Retina (tissue), 1 donor: ENCODE measurements at regions not wholly inside any gene's neighbourhood (a gene's known extent, or its start where the extent isn't known, plus 50 kb on each side); places are given as distances from the start of the nearest gene placed in this dataset.
A peak's percentile ranks its signal among the peaks of the same experiment; 100 is the strongest.

Experiments
- DNase-seq: peaks from one replicate; pipeline ENCODE4 v3.0.0-alpha.2; 2016

GRCh38 chr5:155727512-155728145 lies 599.3 kb upstream of the SGCD start:
- DNase-seq, result peak; percentile 74

GRCh38 chr5:155728146-155728856 lies 598.7 kb upstream of the SGCD start:
- DNase-seq, result peak; percentile 91

DNA sequence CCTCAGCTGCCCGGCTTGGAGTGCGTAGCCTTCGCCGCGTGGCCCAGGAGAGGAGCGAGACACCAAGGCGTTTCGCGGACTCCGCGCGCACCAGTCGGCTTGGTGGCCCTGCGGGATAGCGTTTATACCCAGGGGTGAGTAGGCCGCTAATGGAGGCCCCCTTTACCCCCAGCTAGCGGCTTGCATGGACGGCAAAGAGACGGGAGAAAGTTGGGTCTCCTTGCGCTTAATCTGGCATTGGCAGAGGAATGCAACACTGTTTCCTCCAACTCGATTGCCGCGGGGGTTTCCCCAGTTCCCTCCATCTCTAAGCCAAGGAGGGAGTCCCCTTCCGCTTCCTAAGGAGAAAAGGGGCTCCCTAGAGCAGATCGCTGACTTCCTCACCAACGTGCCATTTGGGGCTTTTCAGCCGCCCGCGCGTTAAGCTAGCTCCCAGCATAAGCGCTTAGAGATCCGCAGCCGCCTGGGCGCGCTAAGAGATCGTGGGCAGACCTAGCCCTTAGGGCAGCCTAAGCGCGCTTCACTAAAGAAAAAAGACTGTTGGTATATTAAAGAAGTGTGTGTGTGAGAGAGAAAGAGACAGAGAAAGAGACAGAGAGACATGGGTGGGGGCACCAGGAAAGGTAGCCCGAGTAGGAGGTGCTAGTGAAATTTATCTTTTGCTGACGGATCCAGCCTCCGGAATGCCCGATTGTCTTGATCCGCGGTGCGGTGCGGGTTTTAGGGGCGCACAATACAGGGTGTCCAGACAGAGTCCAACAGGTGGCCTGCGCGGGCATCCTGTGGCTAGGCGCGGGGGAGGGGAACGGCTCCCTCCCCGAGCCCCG lies 597.9 kb upstream of the SGCD start:
- no peak for DNase-seq

DNA sequence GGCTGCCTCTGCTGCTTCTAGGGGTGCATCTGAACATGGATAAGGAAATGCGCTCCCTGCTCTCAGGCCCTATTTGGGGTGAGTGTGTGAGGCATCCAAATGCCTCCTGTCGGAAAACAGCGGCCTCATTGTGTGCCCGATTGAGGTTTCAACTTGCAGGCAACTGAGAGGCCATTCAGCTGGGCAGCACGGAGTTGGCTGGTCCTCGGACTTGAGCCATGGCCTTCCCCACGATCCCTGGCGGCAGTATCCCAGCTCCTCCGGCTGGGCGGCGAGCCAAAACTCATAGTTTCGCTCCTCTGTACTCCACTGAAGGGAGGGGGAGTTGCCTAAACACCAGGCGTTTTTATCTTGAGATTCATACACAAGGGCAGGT lies 597.3 kb upstream of the SGCD start:
- DNase-seq, result peak; percentile 55

DNA sequence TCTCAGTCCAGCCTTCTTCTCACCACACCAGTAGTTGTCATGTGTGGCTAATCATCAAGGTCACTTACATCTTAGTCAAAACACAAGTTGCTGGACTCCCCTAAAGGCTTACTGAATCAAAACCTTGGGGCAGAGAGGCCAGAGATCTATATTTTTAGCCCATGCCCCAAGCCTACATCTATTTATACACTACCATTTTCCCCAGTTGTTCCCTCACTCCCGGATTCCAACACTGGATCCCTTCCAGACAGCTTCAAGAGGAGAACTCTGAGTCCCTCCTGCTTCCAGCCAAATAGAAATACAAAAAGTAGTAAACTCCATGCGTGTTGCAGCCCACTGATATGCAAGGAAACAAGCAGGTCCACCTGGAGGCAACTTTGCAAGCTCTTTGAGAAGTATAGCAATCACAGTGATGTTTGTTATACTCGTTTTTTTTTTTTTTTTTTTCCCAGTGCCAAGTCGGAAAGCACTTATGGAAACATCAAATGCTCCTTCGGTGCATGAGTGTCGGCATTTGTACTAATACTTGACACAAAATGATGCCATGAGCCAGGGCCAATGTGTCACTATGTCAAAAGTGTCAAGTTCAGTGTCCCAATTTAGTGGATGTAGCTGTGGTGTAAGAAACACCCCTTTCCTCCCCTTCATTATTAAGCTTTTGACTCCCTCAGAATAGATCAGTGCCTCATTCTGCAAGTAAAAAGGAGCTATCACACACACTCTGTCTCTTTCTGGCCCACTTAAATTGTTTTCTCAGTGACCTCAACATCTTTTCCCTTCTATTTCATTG lies 594.2 kb upstream of the SGCD start:
- DNase-seq, result no peak

- DNase-seq, result no peak
These were observed 593.0 kb upstream of the SGCD start for GRCh38 chr5:155733935-155734334.

DNA sequence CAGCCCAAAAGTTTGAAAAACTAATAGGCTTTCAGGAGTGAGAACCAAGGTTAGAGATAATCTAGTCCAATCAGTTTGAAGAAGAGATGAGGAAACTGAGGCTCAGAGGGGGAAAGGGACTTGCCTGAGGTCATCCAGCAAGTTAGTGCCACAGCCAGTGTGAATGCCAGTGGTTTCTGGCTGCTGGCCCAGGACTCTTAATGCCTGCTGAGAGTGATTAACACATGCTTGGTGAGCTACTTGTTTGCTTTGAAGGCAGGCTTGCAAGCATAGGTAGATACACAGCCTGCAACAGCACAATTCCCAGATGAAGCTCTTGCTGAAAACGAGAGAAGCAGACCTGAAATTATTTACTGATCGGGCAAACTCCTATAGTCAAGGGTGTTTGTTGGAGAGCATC lies 591.6 kb upstream of the SGCD start:
- DNase-seq, result no peak

- DNase-seq, result no peak
These were observed 588.3 kb upstream of the SGCD start for GRCh38 chr5:155738616-155739015.

DNA sequence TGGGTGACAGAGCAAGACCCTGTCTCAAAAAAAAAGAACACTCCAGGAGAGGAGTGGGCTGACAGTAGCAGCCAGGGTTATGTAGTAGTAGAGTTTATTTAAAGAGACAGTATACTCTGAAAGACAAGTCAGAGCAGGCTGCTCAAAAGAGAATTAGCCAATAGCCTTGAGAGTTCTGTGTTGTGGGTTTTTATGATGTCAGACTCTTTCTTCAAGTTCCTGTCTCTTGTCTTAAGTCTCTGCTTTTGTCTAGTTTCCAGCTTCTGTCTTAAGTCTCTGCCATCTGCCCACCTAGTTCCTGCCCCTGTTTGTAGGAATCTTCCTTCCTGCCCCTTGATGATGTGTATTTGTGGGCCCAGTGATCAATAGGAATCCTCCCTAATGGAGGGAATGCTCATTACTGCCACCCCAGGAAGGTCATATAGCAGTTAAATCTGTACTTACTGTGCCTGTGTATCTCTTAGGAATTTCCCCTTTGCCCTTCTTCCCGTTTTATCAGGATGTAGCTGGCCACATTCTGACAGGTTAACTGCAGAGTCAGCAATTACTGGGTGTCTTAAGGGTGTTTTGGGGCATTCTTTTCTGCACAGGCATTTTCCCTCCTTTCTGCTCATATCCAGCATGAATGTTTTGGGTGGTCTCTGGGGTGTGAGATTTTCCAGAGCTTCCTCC lies 580.5 kb upstream of the SGCD start:
- DNase-seq, result no peak

- no peak for DNase-seq
These were observed 576.9 kb upstream of the SGCD start for GRCh38 chr5:155750101-155750500.

DNA sequence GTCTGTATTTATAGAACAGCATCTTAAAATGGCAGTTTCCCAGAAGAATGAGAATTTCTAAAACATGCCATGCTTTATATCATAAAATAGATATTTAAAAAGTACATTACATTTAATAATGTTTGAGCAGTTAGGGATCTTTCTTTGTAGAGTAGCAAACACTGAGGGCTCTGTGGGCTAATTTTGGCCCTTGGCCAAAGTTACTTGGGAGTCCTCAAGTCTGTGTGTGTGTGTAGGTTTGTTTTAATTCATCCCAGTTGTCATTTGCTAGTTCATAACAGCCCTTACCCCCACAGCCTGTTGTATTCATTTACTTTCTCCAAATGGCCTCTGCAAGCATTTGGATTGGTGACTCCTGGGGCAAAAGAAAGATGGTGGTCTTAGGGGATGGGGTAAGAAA lies 576.4 kb upstream of the SGCD start:
- DNase-seq, result no peak

- DNase-seq, result no peak
These were observed 572.9 kb upstream of the SGCD start for GRCh38 chr5:155753943-155754581.

DNA sequence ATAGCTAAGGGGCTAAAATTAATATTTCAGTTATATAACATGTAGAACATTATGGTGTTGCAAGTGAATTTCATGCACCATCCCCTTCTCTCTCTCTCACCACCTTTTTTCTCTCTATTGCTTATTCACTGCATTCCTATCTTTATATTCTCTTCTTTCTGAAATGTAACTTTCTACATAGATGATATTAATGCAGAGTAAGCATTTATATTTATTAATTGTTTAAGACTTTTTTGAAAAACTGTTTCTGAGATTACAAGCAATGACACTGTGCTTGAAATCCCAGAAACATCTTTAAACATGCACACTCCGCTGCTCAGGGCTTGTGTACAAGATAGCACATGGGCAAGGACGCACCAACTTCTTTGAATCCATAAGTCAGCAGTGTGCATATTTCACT lies 567.7 kb upstream of the SGCD start:
- no peak for DNase-seq

- no peak for DNase-seq
These were observed 567.0 kb upstream of the SGCD start for GRCh38 chr5:155759984-155760383.

DNA sequence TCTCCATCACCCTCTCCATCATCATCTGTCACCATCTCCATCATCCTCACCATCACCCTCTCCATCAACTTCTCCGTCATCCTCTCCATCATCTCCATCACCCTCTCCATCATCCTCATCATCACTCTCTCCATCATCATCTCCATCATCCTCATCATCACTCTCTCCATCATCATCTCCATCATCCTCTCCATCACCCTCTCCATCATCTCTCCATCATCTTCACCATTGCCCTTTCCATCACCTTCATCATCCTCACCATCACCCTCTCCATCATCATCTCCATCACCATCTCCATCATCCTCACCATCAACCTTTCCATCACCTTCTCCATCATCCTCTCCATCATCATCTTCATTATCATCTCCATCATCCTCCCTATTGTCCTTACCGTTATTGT lies 565.5 kb upstream of the SGCD start:
- DNase-seq, result no peak

GRCh38 chr5:155765715-155766114 lies 561.2 kb upstream of the SGCD start:
- DNase-seq, result no peak

- DNase-seq, result no peak
These were observed 559.5 kb upstream of the SGCD start for GRCh38 chr5:155767470-155767869.

GRCh38 chr5:155768332-155768731 lies 558.6 kb upstream of the SGCD start:
- DNase-seq, result no peak

DNA sequence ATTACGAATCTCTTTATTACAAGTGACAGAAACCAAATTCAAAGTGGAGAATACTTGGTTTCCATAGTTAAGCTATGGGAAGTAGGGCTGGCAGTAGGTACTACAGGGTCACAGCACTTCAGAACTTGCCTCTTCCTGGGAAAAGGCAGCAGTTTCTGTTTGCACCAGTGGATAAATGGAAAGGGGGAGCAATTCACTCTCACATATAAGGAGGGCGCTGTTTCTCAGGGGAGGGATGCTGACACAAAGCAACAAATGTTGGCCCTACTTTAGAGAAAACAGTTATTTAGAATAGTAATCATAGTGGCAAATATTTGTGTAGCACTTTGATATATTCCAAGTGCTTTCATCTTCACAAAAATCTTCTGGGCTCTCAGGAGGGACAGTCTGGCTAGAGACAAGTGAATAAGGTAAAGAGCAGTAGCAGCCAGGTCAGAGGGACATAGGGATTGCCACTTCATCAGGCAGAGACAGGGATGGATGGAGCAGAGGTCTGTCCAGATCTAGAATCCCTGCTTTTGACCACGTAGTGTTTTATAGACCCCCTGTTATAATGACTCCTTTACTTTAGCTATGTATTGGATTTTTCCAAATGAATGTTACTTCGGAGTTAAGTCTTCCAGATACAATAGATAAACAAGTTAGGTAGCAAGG lies 554.8 kb upstream of the SGCD start:
- DNase-seq, result no peak

DNA sequence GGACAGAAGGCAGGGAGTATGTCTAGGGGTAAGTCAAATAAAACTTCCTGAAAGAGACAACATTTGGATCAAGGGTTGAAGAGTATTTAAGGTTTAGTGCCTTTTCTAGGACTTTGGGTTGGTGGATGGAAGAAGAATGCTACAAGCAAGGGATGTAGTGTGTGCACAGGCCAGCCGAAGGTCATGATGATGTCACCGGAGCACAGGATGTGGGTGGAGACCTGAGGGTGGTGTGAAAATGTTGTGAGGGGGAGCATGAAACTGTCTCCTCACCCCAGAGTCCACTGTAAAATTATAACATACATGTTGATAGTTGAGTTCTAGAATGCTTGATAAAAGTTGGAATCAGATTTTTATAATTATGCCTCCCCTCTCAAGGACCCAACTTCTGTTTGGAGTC lies 553.3 kb upstream of the SGCD start:
- no peak for DNase-seq

DNA sequence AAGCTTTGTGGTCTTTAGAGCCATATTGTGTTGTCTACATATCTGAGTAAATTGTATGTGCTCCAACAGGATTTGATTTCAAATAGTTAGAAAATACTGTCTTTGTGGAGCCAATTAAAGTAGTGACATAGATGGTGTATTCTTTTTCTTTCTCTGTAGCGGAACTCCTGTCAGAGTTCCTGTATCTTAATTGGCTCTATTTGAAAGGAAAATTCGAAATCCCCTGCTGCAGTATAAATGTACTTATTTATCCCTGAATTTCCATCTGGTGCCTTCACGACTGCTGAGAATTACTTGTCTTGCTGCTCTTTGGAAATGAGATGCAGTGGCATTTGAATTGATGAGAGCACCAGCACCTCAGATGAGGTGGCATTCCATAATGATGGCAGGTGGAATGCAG lies 546.7 kb upstream of the SGCD start:
- DNase-seq, result no peak

DNA sequence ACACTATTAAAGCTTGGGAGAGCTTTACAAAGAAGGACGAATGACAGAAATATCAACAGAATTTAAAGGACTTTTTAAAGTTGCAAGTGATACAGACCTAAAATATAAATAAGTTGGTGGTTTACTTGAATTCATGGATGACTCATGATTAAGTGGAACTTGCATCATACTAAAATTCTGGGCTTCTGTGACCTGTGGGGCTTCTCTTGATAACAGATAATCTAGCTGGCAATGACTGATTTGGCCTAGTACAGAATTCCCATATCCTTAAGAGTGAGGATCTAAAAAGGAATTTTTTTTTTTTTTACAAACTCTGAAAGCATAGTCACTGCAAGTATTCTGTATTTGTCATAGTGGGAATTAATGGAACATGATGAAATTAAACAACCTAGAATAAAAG lies 543.7 kb upstream of the SGCD start:
- no peak for DNase-seq
